Nephron progenitor cell (in vitro differentiated cells): ENCODE measurements at regions not wholly inside any gene's neighbourhood (a gene's known extent, or its start where the extent isn't known, plus 50 kb on each side); places are given as distances from the start of the nearest gene placed in this dataset.

Experiments used
- DNase-seq: peaks from one replicate; pipeline ENCODE4 v3.0.0; 2021
- H3K27ac Mint-ChIP-seq: 2 replicates; pipeline ENCODE4 v1.8.0; 2021; ENCODE audit warnings: mild to moderate bottlenecking, moderate library complexity, mixed read lengths
- H3K27me3 Mint-ChIP-seq: 2 replicates; pipeline ENCODE4 v1.8.0; 2021; ENCODE audit warnings: mild to moderate bottlenecking, low read depth, mixed read lengths; ENCODE audit not compliant: poor library complexity
- H3K36me3 Mint-ChIP-seq: 2 replicates; pipeline ENCODE4 v1.8.0; 2021; ENCODE audit warnings: low read depth, mixed read lengths
- H3K4me1 Mint-ChIP-seq: 2 replicates; pipeline ENCODE4 v1.8.0; 2021; ENCODE audit warnings: mixed read lengths
- H3K4me3 Mint-ChIP-seq: 2 replicates; pipeline ENCODE4 v1.8.0; 2021; ENCODE audit warnings: mild to moderate bottlenecking, moderate library complexity, mixed read lengths
- H3K9me3 Mint-ChIP-seq: 2 replicates; pipeline ENCODE4 v1.8.0; 2021; ENCODE audit warnings: mild to moderate bottlenecking, moderate library complexity, mixed read lengths
- CTCF ChIP-seq: fragments of 200-600 bp; sonication (generic); IDR thresholded peaks from 2 replicates; pipeline ENCODE4 v1.5.0; 2021; ENCODE audit warnings: antibody characterized with exemption

- Mint-ChIP-seq H3K9me3 (peaks cover 6% of the 10 kb centered on the region), H3K27me3 (peaks cover 17% of the 10 kb centered on the region), H3K36me3 (no peaks in the 10 kb centered on the region), H3K27ac (no peak overlapping the region), H3K4me1 (no peaks in the 10 kb centered on the region), H3K4me3 (no peak overlapping the region)
- TF ChIP-seq CTCF: no peak
- DNase-seq: no peak
These were observed 588.2 kb downstream of the BRD1 start for GRCh38 chr22:49239264-49240015.

DNA sequence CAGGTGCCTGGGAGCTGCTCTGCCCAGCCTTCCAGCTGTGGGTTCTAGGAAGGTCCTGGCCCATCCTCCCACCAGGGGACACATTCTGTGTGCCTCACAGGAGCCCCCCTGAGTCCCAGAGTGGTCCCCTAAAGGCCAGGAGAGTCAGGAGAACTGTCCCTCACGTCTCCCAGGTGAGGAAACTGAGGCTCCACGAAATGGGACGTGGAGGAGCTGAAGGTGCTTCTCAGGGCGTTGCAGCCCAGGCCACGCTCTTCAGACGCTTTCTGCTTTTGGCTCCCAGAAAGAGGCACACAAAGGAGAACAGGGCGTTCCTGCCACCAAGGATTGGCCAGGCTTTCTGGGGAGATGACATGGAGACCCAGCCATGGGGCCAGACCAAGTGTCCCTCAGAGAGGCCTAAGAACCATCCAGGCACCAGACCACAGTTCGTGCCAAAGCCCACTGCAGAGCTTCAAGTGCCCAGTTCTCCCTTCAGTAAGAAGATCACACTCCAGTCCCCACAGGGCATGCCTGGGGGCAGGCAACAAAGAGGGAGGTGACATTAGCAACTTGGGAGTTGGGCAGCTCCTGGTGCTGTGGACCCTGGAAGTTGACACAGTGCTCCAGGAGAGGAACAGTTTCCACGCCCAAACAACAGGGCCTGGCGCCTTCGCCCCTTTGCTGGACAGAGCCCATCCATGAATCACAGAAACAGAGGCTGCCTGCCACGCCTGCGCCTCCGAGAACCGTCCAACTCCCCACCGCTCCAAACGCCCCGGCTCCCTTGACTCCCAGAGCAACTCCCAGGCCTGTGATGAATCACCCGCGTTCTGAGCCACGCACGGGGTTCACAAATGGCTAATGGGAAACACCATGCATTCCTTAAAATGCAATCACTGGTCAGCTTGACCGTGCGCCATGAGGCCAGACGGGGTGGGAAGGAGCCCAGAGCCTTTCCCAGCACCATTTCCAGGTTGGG lies 589.2 kb downstream of the BRD1 start:
- Mint-ChIP-seq H3K9me3 (peaks cover 6% of the 10 kb centered on the region), H3K36me3 (no peaks in the 10 kb centered on the region), H3K4me3 (no peak overlapping the region), H3K4me1 (no peaks in the 10 kb centered on the region), H3K27ac (no peak overlapping the region), H3K27me3 (peaks cover 14% of the 10 kb centered on the region)
- no peak for TF ChIP-seq CTCF
- DNase-seq: no peak

DNA sequence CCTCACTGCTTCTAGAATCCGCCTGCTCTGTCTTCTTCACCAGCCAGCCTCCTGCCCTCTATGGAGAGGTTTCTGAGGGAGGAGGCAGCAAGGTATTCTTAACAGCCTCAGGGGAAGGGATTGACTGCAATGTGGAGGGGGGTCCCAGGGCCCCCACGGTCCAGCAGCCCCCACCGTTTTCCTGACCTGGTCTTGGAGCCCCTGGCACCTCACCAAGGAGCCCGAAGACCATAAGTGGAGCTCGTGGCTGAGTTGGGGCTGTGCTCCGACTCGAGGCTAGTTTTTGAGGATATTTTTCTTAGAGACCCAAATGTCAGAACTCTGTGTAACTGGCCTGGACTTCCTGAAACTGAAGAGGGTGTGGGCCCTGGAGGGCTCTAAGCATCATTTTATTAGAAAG lies 590.0 kb downstream of the BRD1 start:
- DNase-seq: no peak
- Mint-ChIP-seq H3K36me3 (no peaks in the 10 kb centered on the region), H3K4me3 (no peak overlapping the region), H3K4me1 (no peaks in the 10 kb centered on the region), H3K9me3 (peaks cover under 1% of the 10 kb centered on the region), H3K27ac (no peak overlapping the region), H3K27me3 (peaks cover 11% of the 10 kb centered on the region)
- no peak for TF ChIP-seq CTCF

DNA sequence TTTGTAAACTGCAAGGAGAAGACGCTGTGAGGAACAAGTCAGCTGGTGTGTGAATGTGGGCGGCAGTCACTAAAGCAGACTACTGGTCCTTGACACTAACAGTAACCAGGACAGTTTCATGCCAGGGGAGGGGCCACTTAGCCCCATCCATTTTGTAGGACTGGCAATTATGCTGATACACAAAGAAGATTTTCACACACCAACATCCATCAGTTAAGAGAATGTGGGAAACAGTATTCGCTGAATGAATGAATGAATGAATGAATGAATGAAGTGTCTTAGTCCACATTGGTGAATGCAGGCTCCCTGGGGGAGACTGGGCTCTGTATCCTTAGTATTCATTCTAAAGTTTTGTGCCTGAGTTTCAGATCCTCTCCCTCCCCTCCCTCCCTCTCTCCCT lies 590.4 kb downstream of the BRD1 start:
- no peak for DNase-seq
- Mint-ChIP-seq H3K36me3 (no peaks in the 10 kb centered on the region), H3K9me3 (no peaks in the 10 kb centered on the region), H3K4me3 (no peak overlapping the region), H3K4me1 (no peaks in the 10 kb centered on the region), H3K27me3 (peaks cover 10% of the 10 kb centered on the region), H3K27ac (no peak overlapping the region)
- TF ChIP-seq CTCF: no peak

DNA sequence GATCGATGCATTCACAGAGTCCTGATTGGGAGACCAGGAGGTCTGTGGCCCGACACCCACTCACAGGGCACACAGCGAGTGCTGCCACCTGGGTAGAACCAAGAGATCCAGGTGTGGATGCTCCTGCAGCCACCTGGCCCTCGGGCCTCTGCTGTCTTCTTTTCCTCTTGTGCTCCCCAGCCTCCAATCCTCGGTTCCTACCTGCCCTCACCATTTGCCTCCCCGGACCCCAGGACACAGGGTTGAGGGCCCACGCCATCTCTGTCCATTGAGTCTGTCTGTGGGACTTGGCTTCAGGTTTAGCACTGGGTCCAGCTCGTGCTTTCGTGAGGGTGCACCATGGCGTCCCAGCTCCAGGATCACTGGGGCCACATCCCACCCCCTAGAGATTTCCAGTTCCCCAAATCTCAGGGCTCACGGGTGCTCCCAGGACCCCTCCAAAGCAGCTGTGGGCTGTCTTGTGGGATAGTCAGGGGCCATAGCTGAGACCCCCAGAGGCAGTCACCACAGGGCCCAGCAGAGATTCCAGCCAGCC lies 591.1 kb downstream of the BRD1 start:
- no peak for TF ChIP-seq CTCF
- no peaks in the 10 kb centered on the region for H3K36me3 Mint-ChIP-seq
- no peak overlapping the region for H3K4me3 Mint-ChIP-seq
- no peak overlapping the region for H3K27ac Mint-ChIP-seq
- no peaks in the 10 kb centered on the region for H3K9me3 Mint-ChIP-seq
- peaks cover 6% of the 10 kb centered on the region for H3K27me3 Mint-ChIP-seq
- DNase-seq: no peak
- H3K4me1 Mint-ChIP-seq: no peaks in the 10 kb centered on the region
